SK-N-MC (cell line): ENCODE measurements at regions not wholly inside any gene's neighbourhood (a gene's known extent, or its start where the extent isn't known, plus 50 kb on each side); places are given as distances from the start of the nearest gene placed in this dataset.

Experiments
- DNase-seq: peaks from one replicate; pipeline ENCODE4 v3.0.0-alpha.2; 2011; ENCODE audit warnings: low read depth, low spot score
- H3K27ac ChIP-seq: fragments of 200-600 bp; sonication (generic); 2 replicates; pipeline ENCODE4 v1.5.1; 2016; ENCODE audit warnings: mixed run types
- H3K36me3 ChIP-seq: fragments of 200-600 bp; sonication (generic); 2 replicates; pipeline ENCODE4 v1.6.1; 2017; ENCODE audit warnings: antibody characterized with exemption, low read length, mixed read lengths; ENCODE audit not compliant: insufficient read depth
- H3K4me3 ChIP-seq: fragments of 200-600 bp; sonication (generic); 2 replicates; pipeline ENCODE4 v1.5.1; 2016
- H3K9ac ChIP-seq: fragments of 200-600 bp; sonication (generic); 2 replicates; pipeline ENCODE4 v1.8.0; 2017; ENCODE audit warnings: mixed run types, mixed read lengths; ENCODE audit not compliant: insufficient read length
- H3K9me3 ChIP-seq: fragments of 200-600 bp; sonication (generic); 2 replicates; pipeline ENCODE4 v1.6.1; 2017; ENCODE audit warnings: low read depth, mild to moderate bottlenecking, antibody characterized with exemption, low read length, moderate library complexity, mixed read lengths
- EZH2 ChIP-seq: fragments of 200-600 bp; sonication (generic); IDR thresholded peaks from one replicate; pipeline ENCODE4 v1.6.1; 2017; ENCODE audit warnings: antibody characterized with exemption
- FOXP2 ChIP-seq: optimal IDR thresholded peaks from 2 replicates; pipeline ENCODE3; 2011; ENCODE audit warnings: mild to moderate bottlenecking, moderate library complexity; ENCODE audit not compliant: insufficient read depth; ENCODE audit errors: extremely low read length, control extremely low read depth
- POLR2AphosphoS5 ChIP-seq: IDR thresholded peaks from 2 replicates; pipeline ENCODE4 v1.6.1; 2012; ENCODE audit warnings: mild to moderate bottlenecking, low read depth, low read length, borderline replicate concordance

DNA sequence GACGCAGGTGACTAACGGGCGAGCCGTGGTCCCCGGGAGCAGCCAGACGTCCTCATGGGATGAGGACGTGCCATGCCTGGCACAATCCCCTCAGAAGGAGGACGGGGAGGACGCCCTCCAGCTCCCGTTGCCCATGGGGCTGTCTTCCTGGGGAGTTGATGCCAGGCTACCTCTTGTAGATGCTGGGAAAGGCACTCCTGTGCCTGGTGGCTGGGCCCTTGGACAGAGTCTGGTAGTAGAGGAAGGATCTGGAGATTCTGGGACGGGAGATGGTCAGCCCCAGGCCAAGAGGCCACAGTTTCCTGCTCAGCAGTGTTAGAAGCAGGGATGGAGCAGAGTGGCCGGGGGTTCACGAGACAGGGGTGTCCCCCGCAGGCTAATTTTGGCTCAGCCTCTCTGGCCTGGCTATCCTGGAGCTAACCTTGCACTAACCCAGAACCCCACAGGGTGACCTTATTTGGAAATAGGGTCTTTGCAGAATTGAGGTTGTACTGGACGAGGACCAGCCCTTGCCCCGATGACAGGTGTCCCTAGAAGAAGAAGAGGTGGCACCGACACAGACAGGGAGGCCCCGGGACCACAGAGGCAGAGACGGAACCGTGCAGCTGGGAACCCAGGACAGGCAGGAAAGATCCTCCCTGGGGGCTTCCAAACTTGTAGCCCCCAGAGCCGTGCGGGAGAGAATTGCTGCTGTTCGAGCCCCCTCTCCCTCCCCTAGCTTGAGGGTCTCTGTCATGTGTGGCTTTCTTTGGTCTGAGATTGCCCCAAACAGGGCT is 50.1 kb upstream of the ADRA2C start:
- Histone ChIP-seq H3K36me3 (no peaks in the 10 kb centered on the region), H3K27ac (no peak overlapping the region), H3K4me3 (no peak overlapping the region), H3K9ac (no peak overlapping the region), H3K9me3 (no peaks in the 10 kb centered on the region)
- no peak for DNase-seq
- no peak for TF ChIP-seq POLR2AphosphoS5
- TF ChIP-seq FOXP2: no peak
- TF ChIP-seq EZH2: no peak

DNA sequence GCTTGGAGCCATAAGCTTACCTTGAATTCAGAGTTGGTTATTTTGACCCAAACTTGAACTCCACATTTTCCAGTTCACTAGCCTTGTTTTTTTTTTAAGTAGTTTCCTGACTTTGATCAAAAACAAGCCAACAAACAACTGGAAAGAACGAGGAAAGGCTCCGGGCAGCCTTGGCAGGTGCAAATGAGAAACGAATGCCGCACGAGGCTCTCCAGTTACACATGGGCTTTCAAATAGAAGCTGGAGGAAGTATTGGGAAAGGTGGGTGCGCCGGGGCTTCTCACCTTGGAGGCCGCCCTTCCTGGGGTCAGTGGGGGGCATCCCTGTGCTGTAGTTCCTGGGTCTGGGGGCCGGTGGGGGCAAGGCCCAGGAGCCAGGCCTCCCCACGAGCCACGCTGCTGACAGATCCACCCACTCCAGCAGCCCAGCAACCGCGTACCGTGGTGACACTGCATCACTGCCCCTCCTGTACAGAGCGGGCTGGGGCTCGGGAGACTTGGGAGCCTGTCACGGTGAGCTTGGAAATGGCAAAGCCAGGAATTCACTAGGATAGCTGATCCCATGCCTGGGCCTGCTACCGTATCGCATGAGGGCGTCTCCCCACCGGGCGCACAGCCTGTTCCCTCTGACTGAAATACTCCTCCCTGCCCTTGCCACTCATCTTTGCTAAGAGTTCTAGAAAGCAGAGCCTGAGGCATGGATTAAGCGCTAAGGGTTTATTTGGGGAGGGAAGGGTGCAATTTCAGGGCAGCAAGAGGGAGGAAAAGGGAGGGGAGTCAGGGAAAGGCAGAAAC is 50.9 kb upstream of the ADRA2C start:
- no peak for TF ChIP-seq EZH2
- no peak for TF ChIP-seq FOXP2
- TF ChIP-seq POLR2AphosphoS5: no peak
- no peaks in the 10 kb centered on the region for H3K9me3 ChIP-seq
- no peak for DNase-seq
- H3K27ac ChIP-seq: no peak overlapping the region
- no peaks in the 10 kb centered on the region for H3K36me3 ChIP-seq
- H3K4me3 ChIP-seq: no peak overlapping the region
- no peak overlapping the region for H3K9ac ChIP-seq

DNA sequence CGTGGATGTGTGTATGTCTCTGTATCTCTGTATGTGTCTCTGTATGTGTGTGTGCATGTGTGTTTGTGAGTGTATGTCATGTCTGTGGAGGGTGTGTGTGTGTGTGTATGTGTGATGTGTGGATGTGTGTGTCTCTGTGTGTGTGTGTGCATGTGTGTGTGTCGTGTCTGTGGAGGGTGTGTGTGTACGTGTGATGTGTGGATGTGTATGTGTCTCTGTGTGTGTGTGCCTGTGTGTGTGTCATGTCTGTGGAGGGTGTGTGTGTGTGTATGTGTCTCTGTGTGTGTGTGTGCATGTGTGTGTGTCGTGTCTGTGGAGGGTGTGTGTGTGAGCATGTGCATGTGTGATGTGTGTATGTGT is 51.6 kb upstream of the ADRA2C start:
- Histone ChIP-seq H3K27ac (no peak overlapping the region), H3K9ac (no peak overlapping the region), H3K9me3 (no peaks in the 10 kb centered on the region), H3K36me3 (no peaks in the 10 kb centered on the region), H3K4me3 (no peak overlapping the region)
- TF ChIP-seq EZH2 (no peak), FOXP2 (no peak), POLR2AphosphoS5 (no peak)
- no peak for DNase-seq

DNA sequence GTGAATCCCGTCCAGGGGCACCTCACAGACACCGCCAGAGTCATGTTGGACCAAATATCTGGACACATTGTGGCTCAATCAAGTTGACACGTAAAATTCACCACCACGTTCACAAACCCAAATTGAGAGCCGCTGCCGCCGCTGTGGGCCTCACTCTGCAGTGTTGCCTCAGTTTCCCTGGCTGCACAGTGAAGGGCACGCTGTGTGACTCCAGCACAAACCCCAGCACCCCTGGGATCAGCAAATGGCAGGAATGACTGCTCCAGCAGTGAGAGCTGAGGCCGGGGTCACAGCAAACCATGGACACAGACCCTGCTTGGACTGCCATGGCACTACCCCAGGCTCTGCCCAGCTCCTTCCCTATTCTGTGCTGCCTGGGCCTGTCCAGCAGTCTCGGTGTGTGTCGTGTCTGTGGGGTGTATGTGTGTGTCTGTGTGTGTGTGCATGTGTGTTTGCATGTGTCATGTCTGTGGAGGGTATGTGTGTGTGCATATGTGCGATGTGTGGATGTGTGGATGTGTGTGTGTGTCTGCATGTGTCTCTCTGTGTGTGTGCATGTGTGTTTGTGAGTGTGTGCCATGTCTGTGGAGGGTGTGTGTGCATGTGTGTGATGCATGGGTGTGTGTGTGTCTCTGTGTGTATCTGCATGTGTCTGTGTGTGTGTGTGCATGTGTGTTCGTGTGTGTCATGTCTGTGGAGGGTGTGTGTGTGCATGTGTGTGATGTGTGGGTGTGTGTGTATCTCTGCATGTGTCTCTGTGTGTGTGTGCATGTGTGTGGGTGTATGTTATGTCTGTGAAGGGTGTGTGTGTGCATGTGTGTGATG is 52.2 kb upstream of the ADRA2C start:
- no peaks in the 10 kb centered on the region for H3K36me3 ChIP-seq
- no peak overlapping the region for H3K27ac ChIP-seq
- no peak overlapping the region for H3K9ac ChIP-seq
- DNase-seq: no peak
- no peak for TF ChIP-seq EZH2
- TF ChIP-seq FOXP2: no peak
- TF ChIP-seq POLR2AphosphoS5: no peak
- no peaks in the 10 kb centered on the region for H3K9me3 ChIP-seq
- H3K4me3 ChIP-seq: no peak overlapping the region

DNA sequence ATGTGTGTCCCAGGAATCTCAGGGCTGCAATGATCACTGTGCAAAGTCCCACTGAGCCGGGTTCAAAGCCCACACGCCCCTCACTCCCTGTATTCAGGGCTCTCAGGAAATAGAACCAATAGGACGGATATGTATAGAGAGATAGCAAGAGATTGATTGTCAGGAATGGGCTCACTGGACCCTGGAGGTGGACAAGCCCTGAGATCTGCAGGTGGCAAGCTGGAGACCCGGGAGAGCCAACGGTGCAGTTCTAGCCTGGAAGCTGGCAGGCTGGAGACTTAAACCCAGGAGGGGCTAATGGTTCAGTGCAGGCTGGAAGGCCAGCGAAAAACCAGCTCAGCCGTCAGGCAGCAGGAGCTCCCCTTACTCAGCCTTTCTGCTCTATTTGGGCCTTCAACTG is 52.8 kb upstream of the ADRA2C start:
- TF ChIP-seq POLR2AphosphoS5 (no peak), FOXP2 (no peak), EZH2 (no peak)
- H3K27ac ChIP-seq: no peak overlapping the region
- DNase-seq: no peak
- H3K9ac ChIP-seq: no peak overlapping the region
- H3K4me3 ChIP-seq: no peak overlapping the region
- H3K36me3 ChIP-seq: no peaks in the 10 kb centered on the region
- H3K9me3 ChIP-seq: no peaks in the 10 kb centered on the region

DNA sequence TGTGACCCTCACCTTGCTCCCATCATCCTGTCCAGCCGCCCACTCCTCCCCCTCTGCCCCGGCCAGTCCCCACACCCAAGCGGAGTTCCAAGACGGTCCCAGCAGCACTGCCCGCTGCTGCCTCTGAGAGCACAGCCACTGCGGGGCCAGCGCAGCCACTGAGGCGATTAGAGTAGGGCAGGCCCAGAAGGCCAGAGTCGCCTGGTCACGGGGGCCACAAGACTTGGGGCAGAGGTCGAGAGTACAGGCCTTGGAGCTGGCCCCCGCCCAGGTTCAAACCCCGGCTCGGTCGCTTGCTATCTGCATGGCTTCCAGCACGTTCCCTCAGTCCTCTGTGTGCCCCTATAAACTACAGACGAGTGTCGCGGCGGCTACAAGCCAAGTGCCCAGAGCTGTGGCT is 53.2 kb upstream of the ADRA2C start:
- DNase-seq: no peak
- no peaks in the 10 kb centered on the region for H3K36me3 ChIP-seq
- H3K4me3 ChIP-seq: no peak overlapping the region
- H3K27ac ChIP-seq: no peak overlapping the region
- H3K9me3 ChIP-seq: no peaks in the 10 kb centered on the region
- no peak overlapping the region for H3K9ac ChIP-seq
- TF ChIP-seq POLR2AphosphoS5 (no peak), EZH2 (no peak), FOXP2 (no peak)

DNA sequence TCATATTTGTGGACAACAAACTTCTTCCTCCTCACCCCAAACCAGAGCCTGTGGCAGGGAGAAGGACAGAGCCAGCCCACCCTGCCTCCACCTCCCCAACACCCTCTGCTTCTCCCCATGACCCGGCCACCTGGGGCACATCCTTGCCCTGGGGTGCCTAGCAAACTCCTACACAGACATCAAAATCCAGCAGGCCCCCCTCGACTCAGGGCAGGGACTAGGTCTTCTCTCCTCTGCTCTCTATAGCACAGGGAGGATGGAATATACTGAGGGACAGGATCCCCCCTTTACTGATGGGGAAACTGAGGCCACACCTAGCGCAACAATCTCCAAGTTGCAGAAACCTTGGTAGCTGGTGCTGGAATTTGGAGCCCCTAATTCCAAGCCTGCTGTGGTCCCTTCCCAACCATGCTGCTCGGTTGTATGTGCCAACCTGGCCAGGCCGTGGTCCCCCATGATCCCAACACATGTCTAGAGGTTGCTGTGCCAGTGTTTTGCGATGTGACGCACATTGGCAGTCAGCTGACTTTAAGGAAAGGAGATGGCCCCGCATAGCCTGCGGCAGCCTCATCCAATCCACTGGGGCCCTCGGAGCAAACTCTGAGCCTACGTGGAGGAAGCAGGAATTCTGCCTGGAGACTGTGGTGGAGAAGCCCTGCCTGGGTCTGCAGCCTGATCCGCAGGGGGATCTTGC is 53.9 kb upstream of the ADRA2C start:
- TF ChIP-seq FOXP2 (no peak), EZH2 (no peak), POLR2AphosphoS5 (no peak)
- no peak overlapping the region for H3K4me3 ChIP-seq
- no peaks in the 10 kb centered on the region for H3K9me3 ChIP-seq
- no peak overlapping the region for H3K27ac ChIP-seq
- H3K9ac ChIP-seq: no peak overlapping the region
- DNase-seq: no peak
- H3K36me3 ChIP-seq: no peaks in the 10 kb centered on the region
